ENCODE measurements at regions not wholly inside any gene's neighbourhood (a gene's known extent, or its start where the extent isn't known, plus 50 kb on each side); places are given as distances from the start of the nearest gene placed in this dataset.

- DNase-seq: no peak
Measured at GRCh38 chr2:240300261-240300821, 135.1 kb upstream of the GPC1 start.

- DNase-seq: no peak
Measured at GRCh38 chr2:240300840-240301239, 134.6 kb upstream of the GPC1 start.

- DNase-seq: no peak
Measured at GRCh38 chr2:240301256-240301795, 134.1 kb upstream of the GPC1 start.

DNA sequence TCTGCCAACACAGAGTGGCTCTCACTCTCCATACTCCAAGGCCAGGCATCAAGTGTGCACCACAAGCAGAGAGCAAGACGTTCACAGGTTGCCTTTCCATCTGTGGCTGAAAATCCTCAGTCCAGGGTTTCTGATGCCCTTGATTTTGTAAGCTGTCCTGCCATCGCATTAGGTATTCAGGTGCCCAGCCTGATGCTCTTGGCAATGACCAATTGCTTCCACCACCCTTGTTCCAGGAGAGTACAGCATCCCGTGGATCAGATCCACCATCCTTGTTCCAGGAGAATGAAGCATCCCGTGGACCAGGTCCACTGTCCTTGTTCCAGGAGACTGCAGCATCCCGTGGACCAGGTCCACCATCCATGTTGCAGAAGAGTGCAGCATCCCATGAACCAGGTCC, 133.4 kb upstream of the GPC1 start:
- DNase-seq: no peak

GRCh38 chr2:240302933-240303595, 132.4 kb upstream of the GPC1 start:
- DNase-seq: no peak

DNA sequence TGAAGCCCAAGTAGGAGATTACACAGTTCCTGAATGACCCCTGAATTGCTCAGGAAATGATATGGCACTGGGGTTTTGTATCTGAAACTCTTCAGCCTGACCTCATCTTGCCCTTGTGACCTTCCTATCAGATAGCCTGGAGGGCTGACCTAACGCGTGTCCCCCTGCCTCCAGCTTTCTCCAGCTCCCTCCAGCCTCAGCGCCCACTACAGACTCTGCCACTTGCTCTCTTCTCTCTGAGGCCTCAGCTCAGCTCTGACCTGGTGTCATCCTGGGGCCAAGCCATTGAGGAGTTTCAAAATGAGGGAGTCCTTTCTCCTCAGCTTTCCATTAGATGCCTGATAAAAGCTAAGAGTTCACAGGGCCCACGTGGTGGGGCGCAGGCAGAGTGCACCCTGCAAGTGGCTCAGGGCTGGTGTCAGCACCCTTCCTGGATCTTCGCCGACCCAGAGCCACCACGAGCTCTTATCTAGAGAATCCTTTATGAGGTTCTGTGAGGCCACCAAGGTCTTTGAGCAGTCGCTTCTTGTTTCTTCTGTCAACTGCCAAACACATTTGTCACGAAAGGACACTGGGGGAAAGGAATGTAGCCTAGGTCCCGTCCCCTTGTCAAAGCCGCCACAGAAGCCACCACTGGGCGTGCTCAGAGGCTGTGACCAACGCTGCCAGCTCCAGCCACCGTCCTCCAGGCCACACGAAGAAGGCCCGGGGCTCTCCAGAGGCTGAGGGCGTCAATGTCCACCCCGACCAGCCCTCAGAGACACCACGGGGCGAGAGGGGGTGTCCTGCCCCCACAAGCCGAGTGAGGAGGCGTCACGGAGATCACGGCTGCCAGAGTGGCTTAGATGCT, 131.3 kb upstream of the GPC1 start:
- no peak for DNase-seq

- no peak for DNase-seq
Measured at GRCh38 chr2:240304746-240305161, 130.7 kb upstream of the GPC1 start.

- no peak for DNase-seq
Measured at GRCh38 chr2:240305369-240305962, 130.0 kb upstream of the GPC1 start.

DNA sequence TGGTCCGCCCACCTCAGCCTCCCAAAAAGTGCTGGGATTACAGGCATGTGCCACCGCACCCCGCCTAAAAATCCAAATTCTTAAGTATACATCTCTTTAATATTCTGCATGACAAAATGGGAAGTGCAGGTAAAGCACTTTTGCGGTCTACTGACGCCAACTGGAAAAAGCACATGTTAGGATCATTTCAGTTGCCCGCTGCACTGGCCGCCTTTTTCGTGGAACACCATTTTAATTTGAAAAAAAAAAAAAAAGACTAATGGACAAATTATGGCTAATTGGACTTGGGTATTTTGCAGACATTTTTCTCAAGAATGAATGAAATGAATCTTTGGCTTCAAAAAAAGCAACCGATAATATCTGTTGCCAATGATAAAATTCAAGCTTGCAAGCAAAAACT, 129.3 kb upstream of the GPC1 start:
- no peak for DNase-seq

- DNase-seq: no peak
Measured at GRCh38 chr2:240308111-240308651, 127.3 kb upstream of the GPC1 start.

GRCh38 chr2:240309214-240309613, 126.2 kb upstream of the GPC1 start:
- no peak for DNase-seq

- no peak for DNase-seq
Measured at GRCh38 chr2:240310201-240310600, 125.3 kb upstream of the GPC1 start.

GRCh38 chr2:240310645-240311044, 124.8 kb upstream of the GPC1 start:
- DNase-seq: no peak

GRCh38 chr2:240311821-240312220, 123.6 kb upstream of the GPC1 start:
- no peak for DNase-seq

GRCh38 chr2:240319221-240319854, 116.1 kb upstream of the GPC1 start:
- no peak for DNase-seq

DNA sequence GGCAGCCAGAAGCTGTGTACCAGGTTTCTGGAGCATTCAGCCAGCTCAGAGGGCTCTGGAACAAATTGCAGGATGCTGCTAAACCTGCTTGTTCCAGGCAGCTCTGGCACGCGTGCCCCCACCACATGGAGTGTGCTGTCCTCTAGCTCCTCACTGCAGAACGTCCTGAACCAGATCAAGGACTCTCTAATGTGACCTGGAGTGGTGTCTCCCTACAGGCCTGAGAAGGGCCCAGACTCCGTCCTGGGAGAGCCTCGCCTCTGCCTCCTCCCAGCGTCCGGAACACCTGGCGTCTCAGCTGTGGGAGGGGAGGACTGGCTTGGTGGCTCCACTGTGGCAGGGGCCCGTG, 115.6 kb upstream of the GPC1 start:
- DNase-seq: peak; percentile 35

GRCh38 chr2:240320204-240320993, 115.1 kb upstream of the GPC1 start:
- DNase-seq: peak; percentile 83

- peak; percentile 35 for DNase-seq
Measured at GRCh38 chr2:240322231-240322955, 113.1 kb upstream of the GPC1 start.

GRCh38 chr2:240322991-240323390, 112.5 kb upstream of the GPC1 start:
- no peak for DNase-seq

GRCh38 chr2:240323601-240324291, 111.7 kb upstream of the GPC1 start:
- DNase-seq: no peak

All from kidney glomerular epithelial cell (primary cell).